Dendritic cell treated with granulocyte-macrophage colony-stimulating factor and Interleukin-4, amounts not matched to agents 40 ng/mL and 50 ng/mL, for 4 days (primary cell): ENCODE measurements at regions not wholly inside any gene's neighbourhood (a gene's known extent, or its start where the extent isn't known, plus 50 kb on each side); places are given as distances from the start of the nearest gene placed in this dataset.
"Not testable (repeated sequence)": the region's sequence is repeated elsewhere in the genome, so short reads cannot be mapped to it uniquely, and the experiment has no call there.

Experiments used
- H3K27ac Mint-ChIP-seq: one replicate; pipeline ENCODE4 v1.8.0; 2022; ENCODE audit warnings: mild to moderate bottlenecking, mixed read lengths
- H3K27me3 Mint-ChIP-seq: one replicate; pipeline ENCODE4 v1.8.0; 2022; ENCODE audit warnings: mild to moderate bottlenecking, mixed read lengths
- H3K36me3 Mint-ChIP-seq: one replicate; pipeline ENCODE4 v1.8.0; 2022; ENCODE audit warnings: low read depth, mixed read lengths
- H3K4me1 Mint-ChIP-seq: one replicate; pipeline ENCODE4 v1.8.0; 2022; ENCODE audit warnings: low read depth, mixed read lengths
- H3K4me3 Mint-ChIP-seq: one replicate; pipeline ENCODE4 v1.8.0; 2022; ENCODE audit warnings: mild to moderate bottlenecking, moderate library complexity, mixed read lengths
- H3K9me3 Mint-ChIP-seq: one replicate; pipeline ENCODE4 v1.8.0; 2022; ENCODE audit warnings: mixed read lengths
- intact Hi-C: fragments of 100-400 bp; cut with micrococcal nuclease; formaldehyde crosslinking; loops from one replicate; pipeline ENCODE4 v1.15.0; 2022

GRCh38 chr5:34464829-34465228, 191.3 kb upstream of the RAI14 start:
- H3K4me1 Mint-ChIP-seq: no peaks in the 10 kb centered on the region
- intact Hi-C loops: loop anchor here (2.0 kb wide), 1 partner anchor 468 kb away; no protein-coding TSS in a partner anchor
- no peaks in the 10 kb centered on the region for H3K36me3 Mint-ChIP-seq
- H3K27ac Mint-ChIP-seq: no peak overlapping the region
- no peak overlapping the region for H3K4me3 Mint-ChIP-seq
- H3K27me3 Mint-ChIP-seq: no peaks in the 10 kb centered on the region
- H3K9me3 Mint-ChIP-seq: peaks cover 10% of the 10 kb centered on the region

- not testable (repeated sequence) for H3K27ac Mint-ChIP-seq, H3K36me3 Mint-ChIP-seq, H3K27me3 Mint-ChIP-seq, H3K4me3 Mint-ChIP-seq, H3K9me3 Mint-ChIP-seq, H3K4me1 Mint-ChIP-seq
- intact Hi-C loops: loop anchor here (2.0 kb wide), 1 partner anchor 468 kb away; no protein-coding TSS in a partner anchor
Observed at GRCh38 chr5:34465301-34465700, 190.8 kb upstream of the RAI14 start.

- H3K9me3 Mint-ChIP-seq, H3K27ac Mint-ChIP-seq, H3K36me3 Mint-ChIP-seq, H3K4me3 Mint-ChIP-seq, H3K27me3 Mint-ChIP-seq, intact Hi-C loops, H3K4me1 Mint-ChIP-seq: not testable (repeated sequence)
Observed at GRCh38 chr5:34466519-34467388, 189.4 kb upstream of the RAI14 start.

- no peaks in the 10 kb centered on the region for H3K4me1 Mint-ChIP-seq
- intact Hi-C loops: no loop called here
- H3K27me3 Mint-ChIP-seq: no peaks in the 10 kb centered on the region
Observed at GRCh38 chr5:34467436-34467835, 188.7 kb upstream of the RAI14 start.

GRCh38 chr5:34467984-34468383, 188.1 kb upstream of the RAI14 start:
- H3K27ac Mint-ChIP-seq, H3K4me1 Mint-ChIP-seq, H3K36me3 Mint-ChIP-seq, intact Hi-C loops, H3K9me3 Mint-ChIP-seq, H3K4me3 Mint-ChIP-seq, H3K27me3 Mint-ChIP-seq: not testable (repeated sequence)

More at GRCh38 chr5:34467436-34467835, 188.7 kb upstream of the RAI14 start:
- Mint-ChIP-seq H3K9me3 (no peaks in the 10 kb centered on the region), H3K27ac (no peak overlapping the region), H3K36me3 (no peaks in the 10 kb centered on the region), H3K4me3 (no peak overlapping the region)

- Mint-ChIP-seq H3K4me3 (no peak overlapping the region), H3K36me3 (no peaks in the 10 kb centered on the region), H3K9me3 (no peaks in the 10 kb centered on the region), H3K27me3 (no peaks in the 10 kb centered on the region), H3K27ac (no peak overlapping the region), H3K4me1 (no peaks in the 10 kb centered on the region)
- intact Hi-C loops: loop anchor here (5.0 kb wide), 2 partner anchors 427 to 532 kb away; no protein-coding TSS in a partner anchor
Observed at GRCh38 chr5:34469971-34470370, 186.2 kb upstream of the RAI14 start.

GRCh38 chr5:34474573-34475021, 181.5 kb upstream of the RAI14 start:
- no peak overlapping the region for H3K4me3 Mint-ChIP-seq
- no peaks in the 10 kb centered on the region for H3K9me3 Mint-ChIP-seq
- no peaks in the 10 kb centered on the region for H3K4me1 Mint-ChIP-seq
- no peaks in the 10 kb centered on the region for H3K36me3 Mint-ChIP-seq
- intact Hi-C loops: loop anchor here (5.0 kb wide), 2 partner anchors 423 to 528 kb away; no protein-coding TSS in a partner anchor
- H3K27ac Mint-ChIP-seq: no peak overlapping the region
- H3K27me3 Mint-ChIP-seq: peaks cover 2% of the 10 kb centered on the region

- H3K4me1 Mint-ChIP-seq: no peaks in the 10 kb centered on the region
- intact Hi-C loops: no loop called here
- no peak overlapping the region for H3K4me3 Mint-ChIP-seq
- no peak overlapping the region for H3K27ac Mint-ChIP-seq
- H3K36me3 Mint-ChIP-seq: no peaks in the 10 kb centered on the region
- peaks cover 2% of the 10 kb centered on the region for H3K27me3 Mint-ChIP-seq
- no peaks in the 10 kb centered on the region for H3K9me3 Mint-ChIP-seq
Observed at GRCh38 chr5:34475249-34475966, 180.7 kb upstream of the RAI14 start.

- no peak overlapping the region for H3K4me3 Mint-ChIP-seq
- intact Hi-C loops: no loop called here
- H3K9me3 Mint-ChIP-seq: no peaks in the 10 kb centered on the region
- no peaks in the 10 kb centered on the region for H3K4me1 Mint-ChIP-seq
- peaks cover 6% of the 10 kb centered on the region for H3K27me3 Mint-ChIP-seq
- no peak overlapping the region for H3K27ac Mint-ChIP-seq
- H3K36me3 Mint-ChIP-seq: no peaks in the 10 kb centered on the region
Observed at GRCh38 chr5:34476941-34477565, 179.1 kb upstream of the RAI14 start.

- Mint-ChIP-seq H3K4me1 (no peaks in the 10 kb centered on the region), H3K4me3 (no peak overlapping the region), H3K36me3 (no peaks in the 10 kb centered on the region), H3K27me3 (peaks cover 11% of the 10 kb centered on the region), H3K27ac (no peak overlapping the region), H3K9me3 (no peaks in the 10 kb centered on the region)
- intact Hi-C loops: no loop called here
Observed at GRCh38 chr5:34480810-34481528, 175.2 kb upstream of the RAI14 start.

GRCh38 chr5:34483442-34484033, 172.6 kb upstream of the RAI14 start:
- Mint-ChIP-seq H3K36me3 (no peaks in the 10 kb centered on the region), H3K4me1 (no peaks in the 10 kb centered on the region), H3K27ac (no peak overlapping the region), H3K4me3 (no peak overlapping the region), H3K9me3 (no peaks in the 10 kb centered on the region), H3K27me3 (peaks cover 9% of the 10 kb centered on the region)
- intact Hi-C loops: no loop called here

- H3K27ac Mint-ChIP-seq: no peak overlapping the region
- H3K4me3 Mint-ChIP-seq: no peak overlapping the region
- no peaks in the 10 kb centered on the region for H3K4me1 Mint-ChIP-seq
- H3K27me3 Mint-ChIP-seq: peaks cover 13% of the 10 kb centered on the region
- intact Hi-C loops: no loop called here
- H3K36me3 Mint-ChIP-seq: no peaks in the 10 kb centered on the region
- H3K9me3 Mint-ChIP-seq: no peaks in the 10 kb centered on the region
Observed at GRCh38 chr5:34484216-34484920, 171.8 kb upstream of the RAI14 start.

GRCh38 chr5:34485768-34486030, 170.4 kb upstream of the RAI14 start:
- no peaks in the 10 kb centered on the region for H3K36me3 Mint-ChIP-seq
- H3K4me3 Mint-ChIP-seq: no peak overlapping the region
- peaks cover 15% of the 10 kb centered on the region for H3K27me3 Mint-ChIP-seq
- no peaks in the 10 kb centered on the region for H3K4me1 Mint-ChIP-seq
- no peaks in the 10 kb centered on the region for H3K9me3 Mint-ChIP-seq
- no peak overlapping the region for H3K27ac Mint-ChIP-seq
- intact Hi-C loops: loop anchor here (1.0 to 5.0 kb wide), 3 partner anchors 53 to 517 kb away; no protein-coding TSS in a partner anchor
